B cell (primary cell): ENCODE measurements at regions not wholly inside any gene's neighbourhood (a gene's known extent, or its start where the extent isn't known, plus 50 kb on each side); places are given as distances from the start of the nearest gene placed in this dataset.

Experiments
- ATAC-seq: fragments of 200-7000 bp; cut with Tn5 transposase; one replicate; pipeline ENCODE4 v1.10.0; 2021; ENCODE audit warnings: low read depth, mild to moderate bottlenecking, moderate number of reproducible peaks, moderate library complexity
- CTCF ChIA-PET: fragments of 350-600 bp; sonication (Branson Sonifier 250); formaldehyde crosslinking; loops from one replicate; lab custom pipeline; 2021; ENCODE audit warnings: antibody characterized with exemption, inconsistent platforms; lab: Charles Lee
- POLR2A ChIA-PET: fragments of 350-600 bp; sonication (Branson Sonifier 250); formaldehyde crosslinking; loops from one replicate; lab custom pipeline; 2021; ENCODE audit warnings: antibody characterized with exemption; lab: Charles Lee
- DNase-seq: peaks from one replicate; pipeline ENCODE4 v3.0.0; 2013
- H2AFZ ChIP-seq: 2 replicates; pipeline ENCODE4 v1.6.1; 2012; ENCODE audit warnings: mild to moderate bottlenecking, low read depth, low read length; ENCODE audit not compliant: insufficient read depth, poor library complexity, severe bottlenecking
- H3K27ac ChIP-seq, 2 donors: 1 replicate in 1 of 2; 2 replicates in 1 of 2; pipeline ENCODE4 v1.5.1; 2012 to 2013; ENCODE audit warnings: low read length in 2 of 2, mild to moderate bottlenecking in 2 of 2, moderate library complexity in 1 of 2
- H3K27me3 ChIP-seq, 4 experiments: fragments of 200-600 bp in 1 of 4; sonication (generic) in 1 of 4; replicated peaks in 1 of 4; 1 replicate in 2 of 4; 2 replicates in 2 of 4; pipeline versions ENCODE4 v1.6.1 to v1.7.0; 2013 to 2016; ENCODE audit warnings: low read length in 3 of 4, mild to moderate bottlenecking in 2 of 4, mixed read lengths in 1 of 4, moderate library complexity in 1 of 4; ENCODE audit not compliant: insufficient read depth in 4 of 4, control insufficient read depth in 3 of 4; ENCODE audit errors: control extremely low read depth in 1 of 4
- H3K36me3 ChIP-seq, 2 experiments: replicated peaks in 1 of 2; 1 replicate in 1 of 2; 2 replicates in 1 of 2; pipeline versions ENCODE4 v1.6.1 to v1.7.1; 2013; ENCODE audit warnings: low read length in 1 of 2; ENCODE audit not compliant: insufficient read depth in 2 of 2, control insufficient read depth in 1 of 2; ENCODE audit errors: control extremely low read depth in 1 of 2, extremely low read depth in 1 of 2
- H3K4me1 ChIP-seq, 2 donors: fragments of 200-600 bp in 1 of 2; sonication (generic) in 1 of 2; 1 replicate in 1 of 2; 2 replicates in 1 of 2; pipeline versions ENCODE4 v1.5.1 to v1.6.1; 2013 to 2017; ENCODE audit warnings: low read length in 2 of 2; ENCODE audit not compliant: control insufficient read depth in 2 of 2, insufficient read depth in 2 of 2
- H3K4me2 ChIP-seq: replicated peaks from 2 replicates; pipeline ENCODE3; 2012; ENCODE audit warnings: mild to moderate bottlenecking, low read depth, low read length; ENCODE audit not compliant: poor library complexity, severe bottlenecking
- H3K4me3 ChIP-seq, 5 experiments: fragments of 200-600 bp in 1 of 5; sonication (generic) in 1 of 5; 1 replicate in 3 of 5; 2 replicates in 2 of 5; pipeline versions ENCODE4 v1.5.1 to v1.7.0; 2011 to 2016; ENCODE audit warnings: low read length in 4 of 5, mild to moderate bottlenecking in 4 of 5, low read depth in 2 of 5, control low read depth in 1 of 5, moderate library complexity in 1 of 5; ENCODE audit not compliant: insufficient read depth in 1 of 5; ENCODE audit errors: control extremely low read depth in 1 of 5, extremely low read depth in 1 of 5
- H3K79me2 ChIP-seq: fragments of 200-600 bp; sonication (generic); one replicate; pipeline ENCODE4 v1.6.0; 2016; ENCODE audit warnings: low read length; ENCODE audit not compliant: control insufficient read depth, insufficient read depth
- H3K9ac ChIP-seq: fragments of 200-600 bp; sonication (generic); 2 replicates; pipeline ENCODE4 v1.6.1; 2017; ENCODE audit warnings: mild to moderate bottlenecking, low read length, moderate library complexity
- H3K9me3 ChIP-seq, 3 donors: one replicate each; pipeline versions ENCODE4 v1.6.1 to v1.7.1; 2013; ENCODE audit warnings: low read length in 2 of 3; ENCODE audit not compliant: control insufficient read depth in 2 of 3, insufficient read depth in 1 of 3; ENCODE audit errors: control extremely low read depth in 1 of 3
- H4K20me1 ChIP-seq: 2 replicates; pipeline ENCODE4 v1.6.0; 2012; ENCODE audit warnings: mild to moderate bottlenecking, low read length; ENCODE audit not compliant: insufficient read depth, control insufficient read depth, poor library complexity, severe bottlenecking
- H3K27ac Mint-ChIP-seq: one replicate; pipeline ENCODE4 v1.8.0; 2021; ENCODE audit warnings: mixed read lengths
- H3K27me3 Mint-ChIP-seq: one replicate; pipeline ENCODE4 v1.8.0; 2021; ENCODE audit warnings: mixed read lengths
- H3K4me1 Mint-ChIP-seq: one replicate; pipeline ENCODE4 v1.8.0; 2021; ENCODE audit warnings: mixed read lengths
- H3K4me3 Mint-ChIP-seq: one replicate; pipeline ENCODE4 v1.8.0; 2021; ENCODE audit warnings: mixed read lengths
- H3K9me3 Mint-ChIP-seq: one replicate; pipeline ENCODE4 v1.8.0; 2022; ENCODE audit warnings: mixed read lengths; ENCODE audit not compliant: insufficient read depth
- CTCF ChIP-seq: fragments of 200-600 bp; IDR thresholded peaks from one replicate; pipeline ENCODE4 v1.8.0; 2022; ENCODE audit warnings: antibody characterized with exemption, mild to moderate bottlenecking
- EZH2 ChIP-seq: IDR thresholded peaks from 2 replicates; pipeline ENCODE4 v1.6.1; 2012; ENCODE audit warnings: borderline replicate concordance, low read depth, mild to moderate bottlenecking, moderate library complexity, low read length; ENCODE audit not compliant: insufficient read depth, poor library complexity, severe bottlenecking
- WGBS: methylation state at CpG from one replicate; pipeline ENCODE4 v1.1.5; 2013; ENCODE audit warnings: missing lambda C conversion rate; ENCODE audit not compliant: insufficient coverage; 5-methylcytosine and 5-hydroxymethylcytosine counted together
- intact Hi-C: fragments of 100-400 bp; cut with micrococcal nuclease; formaldehyde crosslinking; loops from one replicate; pipeline ENCODE4 v1.10.0; 2022

- Histone ChIP-seq H3K27me3 (peaks cover 0 to 4% (median 0%) of the 10 kb centered on the region in 4 experiments), H3K4me2 (no peak overlapping the region), H2AFZ (no peak overlapping the region), H3K36me3 (no peaks in the 10 kb centered on the region), H3K27ac (no peak overlapping the region), H3K9me3 (no peaks in the 10 kb centered on the region), H3K9ac (no peak overlapping the region), H3K4me3 (no peak overlapping the region), H3K79me2 (no peaks in the 10 kb centered on the region), H3K4me1 (no peaks in the 10 kb centered on the region), H4K20me1 (no peaks in the 10 kb centered on the region)
- ChIA-PET CTCF (no interaction called here), POLR2A (no interaction called here)
- ATAC-seq (no peak), DNase-seq (no peak)
- Mint-ChIP-seq H3K27me3 (no peaks in the 10 kb centered on the region), H3K4me1 (no peaks in the 10 kb centered on the region), H3K27ac (no peak overlapping the region), H3K9me3 (no peaks in the 10 kb centered on the region), H3K4me3 (no peak overlapping the region)
- TF ChIP-seq CTCF = no peak
- no peak for TF ChIP-seq EZH2
- intact Hi-C loops = no loop called here
- no CpG with 5 or more reads among the region's 3 CpGs for WGBS
Observed at GRCh38 chr1:98030976-98031375, 110.1 kb upstream of the DPYD start.

DNA sequence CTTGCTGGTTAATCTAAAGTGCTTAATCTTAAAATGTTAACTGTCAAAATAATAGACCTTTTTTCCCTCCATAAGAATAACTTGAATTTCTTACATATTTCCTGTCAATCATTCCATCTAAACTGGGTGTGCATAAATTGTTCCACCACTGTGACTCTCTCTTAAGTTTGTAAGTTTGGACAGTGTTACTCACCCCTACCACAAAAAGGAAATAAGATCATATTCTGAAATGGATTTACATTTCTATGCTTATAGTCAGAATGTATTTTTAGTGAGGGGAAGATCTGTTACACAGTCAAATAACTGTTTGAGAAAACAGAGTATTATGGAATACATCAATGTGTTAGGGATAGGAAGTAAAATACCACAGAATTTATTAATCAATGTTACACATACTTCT lies 109.6 kb upstream of the DPYD start:
- Histone ChIP-seq H3K4me3 (no peak overlapping the region), H3K9ac (no peak overlapping the region), H3K27me3 (peaks cover 0 to 4% (median 0%) of the 10 kb centered on the region in 4 experiments), H4K20me1 (no peaks in the 10 kb centered on the region), H3K4me1 (no peaks in the 10 kb centered on the region), H3K4me2 (no peak overlapping the region), H2AFZ (no peak overlapping the region), H3K36me3 (no peaks in the 10 kb centered on the region), H3K27ac (no peak overlapping the region), H3K9me3 (no peaks in the 10 kb centered on the region), H3K79me2 (no peaks in the 10 kb centered on the region)
- no peak for ATAC-seq
- intact Hi-C loops = no loop called here
- POLR2A ChIA-PET = no interaction called here
- Mint-ChIP-seq H3K27me3 (no peaks in the 10 kb centered on the region), H3K9me3 (no peaks in the 10 kb centered on the region), H3K4me3 (no peak overlapping the region), H3K4me1 (no peaks in the 10 kb centered on the region), H3K27ac (no peak overlapping the region)
- CTCF ChIA-PET = no interaction called here
- TF ChIP-seq CTCF (no peak), EZH2 (no peak)
- DNase-seq = no peak
